Central memory CD8-positive, alpha-beta T cell (primary cell): ENCODE measurements at regions not wholly inside any gene's neighbourhood (a gene's known extent, or its start where the extent isn't known, plus 50 kb on each side); places are given as distances from the start of the nearest gene placed in this dataset.

Experiments used
- ATAC-seq: fragments of 150-1000 bp; cut with Tn5 transposase; replicated peaks from 2 replicates; pipeline ENCODE4 v1.10.0; 2022; ENCODE audit warnings: mild to moderate bottlenecking, moderate FRiP score, moderate number of reproducible peaks; ENCODE audit not compliant: poor library complexity, severe bottlenecking; ENCODE audit errors: extremely low read depth
- DNase-seq, 2 donors: peaks; one replicate each; pipeline ENCODE4 v3.0.0; 2021; ENCODE audit warnings: low spot score in 2 of 2
- H3K27ac Mint-ChIP-seq: one replicate; pipeline ENCODE4 v1.8.0; 2022; ENCODE audit warnings: low read depth, mild to moderate bottlenecking, moderate library complexity, mixed read lengths
- H3K27me3 Mint-ChIP-seq: one replicate; pipeline ENCODE4 v1.8.0; 2022; ENCODE audit warnings: mixed read lengths
- H3K36me3 Mint-ChIP-seq: one replicate; pipeline ENCODE4 v1.8.0; 2022; ENCODE audit warnings: mild to moderate bottlenecking, moderate library complexity, mixed read lengths; ENCODE audit not compliant: insufficient read depth
- H3K4me1 Mint-ChIP-seq: one replicate; pipeline ENCODE4 v1.8.0; 2022; ENCODE audit warnings: mixed read lengths
- H3K4me3 Mint-ChIP-seq: one replicate; pipeline ENCODE4 v1.8.0; 2022; ENCODE audit warnings: mild to moderate bottlenecking, moderate library complexity, mixed read lengths
- H3K9me3 Mint-ChIP-seq: one replicate; pipeline ENCODE4 v1.8.0; 2022; ENCODE audit warnings: mixed read lengths

GRCh38 chr15:97597801-97598200, 362.7 kb upstream of the ARRDC4 start:
- H3K4me1 Mint-ChIP-seq: no peaks in the 10 kb centered on the region
- no peak overlapping the region for H3K4me3 Mint-ChIP-seq
- H3K27me3 Mint-ChIP-seq: no peaks in the 10 kb centered on the region
- H3K36me3 Mint-ChIP-seq: no peaks in the 10 kb centered on the region
- H3K27ac Mint-ChIP-seq: no peak overlapping the region
- peaks cover 19% of the 10 kb centered on the region for H3K9me3 Mint-ChIP-seq
- no peak for ATAC-seq
- DNase-seq: no peak

- ATAC-seq (no peak), DNase-seq (no peak)
- H3K27me3 Mint-ChIP-seq: no peaks in the 10 kb centered on the region
- no peak overlapping the region for H3K4me3 Mint-ChIP-seq
- no peaks in the 10 kb centered on the region for H3K4me1 Mint-ChIP-seq
- H3K27ac Mint-ChIP-seq: no peak overlapping the region
- no peaks in the 10 kb centered on the region for H3K36me3 Mint-ChIP-seq
- H3K9me3 Mint-ChIP-seq: peaks cover 19% of the 10 kb centered on the region
Measured at GRCh38 chr15:97598353-97598798, 362.1 kb upstream of the ARRDC4 start.

GRCh38 chr15:97600190-97600589, 360.3 kb upstream of the ARRDC4 start:
- H3K27me3 Mint-ChIP-seq: no peaks in the 10 kb centered on the region
- H3K9me3 Mint-ChIP-seq: peaks cover 19% of the 10 kb centered on the region
- no peak for DNase-seq
- H3K36me3 Mint-ChIP-seq: no peaks in the 10 kb centered on the region
- no peak overlapping the region for H3K4me3 Mint-ChIP-seq
- no peaks in the 10 kb centered on the region for H3K4me1 Mint-ChIP-seq
- H3K27ac Mint-ChIP-seq: no peak overlapping the region
- no peak for ATAC-seq

GRCh38 chr15:97604677-97605076, 355.8 kb upstream of the ARRDC4 start:
- no peak overlapping the region for H3K4me3 Mint-ChIP-seq
- DNase-seq: no peak
- H3K9me3 Mint-ChIP-seq: peaks cover 5% of the 10 kb centered on the region
- ATAC-seq: no peak
- H3K36me3 Mint-ChIP-seq: no peaks in the 10 kb centered on the region
- H3K27me3 Mint-ChIP-seq: no peaks in the 10 kb centered on the region
- no peaks in the 10 kb centered on the region for H3K4me1 Mint-ChIP-seq
- no peak overlapping the region for H3K27ac Mint-ChIP-seq

- Mint-ChIP-seq H3K4me3 (no peak overlapping the region), H3K27ac (no peak overlapping the region), H3K36me3 (no peaks in the 10 kb centered on the region)
Measured at GRCh38 chr15:97615114-97615513, 345.4 kb upstream of the ARRDC4 start.

GRCh38 chr15:97623091-97623661, 337.3 kb upstream of the ARRDC4 start:
- no peak for ATAC-seq
- H3K27ac Mint-ChIP-seq: no peak overlapping the region
- H3K27me3 Mint-ChIP-seq: no peaks in the 10 kb centered on the region
- DNase-seq: no peak
- no peak overlapping the region for H3K4me3 Mint-ChIP-seq
- no peaks in the 10 kb centered on the region for H3K4me1 Mint-ChIP-seq
- peaks cover 19% of the 10 kb centered on the region for H3K9me3 Mint-ChIP-seq
- no peaks in the 10 kb centered on the region for H3K36me3 Mint-ChIP-seq

More at GRCh38 chr15:97615114-97615513, 345.4 kb upstream of the ARRDC4 start:
- Mint-ChIP-seq H3K9me3 (peaks cover 28% of the 10 kb centered on the region), H3K27me3 (no peaks in the 10 kb centered on the region), H3K4me1 (no peaks in the 10 kb centered on the region)
- no peak for DNase-seq
- ATAC-seq: no peak

GRCh38 chr15:97627634-97628033, 332.9 kb upstream of the ARRDC4 start:
- Mint-ChIP-seq H3K4me3 (no peak overlapping the region), H3K27me3 (no peaks in the 10 kb centered on the region), H3K27ac (no peak overlapping the region), H3K9me3 (peaks cover 30% of the 10 kb centered on the region), H3K4me1 (no peaks in the 10 kb centered on the region), H3K36me3 (no peaks in the 10 kb centered on the region)
- DNase-seq (no peak), ATAC-seq (no peak)

GRCh38 chr15:97645758-97646157, 314.7 kb upstream of the ARRDC4 start:
- Mint-ChIP-seq H3K4me1 (no peaks in the 10 kb centered on the region), H3K27ac (no peak overlapping the region), H3K4me3 (no peak overlapping the region), H3K9me3 (no peaks in the 10 kb centered on the region), H3K36me3 (no peaks in the 10 kb centered on the region), H3K27me3 (no peaks in the 10 kb centered on the region)
- DNase-seq: no peak
- no peak for ATAC-seq

- Mint-ChIP-seq H3K27me3 (peaks cover 13% of the 10 kb centered on the region), H3K27ac (no peak overlapping the region), H3K36me3 (no peaks in the 10 kb centered on the region), H3K9me3 (no peaks in the 10 kb centered on the region), H3K4me3 (no peak overlapping the region), H3K4me1 (no peaks in the 10 kb centered on the region)
- DNase-seq (no peak), ATAC-seq (no peak)
Measured at GRCh38 chr15:97648728-97649127, 311.8 kb upstream of the ARRDC4 start.

GRCh38 chr15:97652041-97652440, 308.5 kb upstream of the ARRDC4 start:
- ATAC-seq: no peak
- no peak overlapping the region for H3K4me3 Mint-ChIP-seq
- H3K4me1 Mint-ChIP-seq: peaks cover 5% of the 10 kb centered on the region
- no peak overlapping the region for H3K27ac Mint-ChIP-seq
- H3K36me3 Mint-ChIP-seq: no peaks in the 10 kb centered on the region
- H3K9me3 Mint-ChIP-seq: peaks cover 6% of the 10 kb centered on the region
- no peak for DNase-seq
- H3K27me3 Mint-ChIP-seq: peaks cover 13% of the 10 kb centered on the region

GRCh38 chr15:97652700-97653167, 307.8 kb upstream of the ARRDC4 start:
- H3K27me3 Mint-ChIP-seq: peaks cover 13% of the 10 kb centered on the region
- DNase-seq (no peak), ATAC-seq (no peak)
- H3K36me3 Mint-ChIP-seq: no peaks in the 10 kb centered on the region
- H3K27ac Mint-ChIP-seq: no peak overlapping the region
- peaks cover 5% of the 10 kb centered on the region for H3K4me1 Mint-ChIP-seq
- H3K9me3 Mint-ChIP-seq: peaks cover 6% of the 10 kb centered on the region
- H3K4me3 Mint-ChIP-seq: no peak overlapping the region

- no peak for DNase-seq
- Mint-ChIP-seq H3K36me3 (no peaks in the 10 kb centered on the region), H3K4me3 (no peak overlapping the region), H3K27me3 (peaks cover 13% of the 10 kb centered on the region), H3K27ac (no peak overlapping the region), H3K9me3 (peaks cover 6% of the 10 kb centered on the region), H3K4me1 (peaks cover 5% of the 10 kb centered on the region)
- ATAC-seq: no peak
Measured at GRCh38 chr15:97653896-97654295, 306.6 kb upstream of the ARRDC4 start.

GRCh38 chr15:97654481-97655076, 305.9 kb upstream of the ARRDC4 start:
- DNase-seq (no peak), ATAC-seq (no peak)
- H3K9me3 Mint-ChIP-seq: peaks cover 6% of the 10 kb centered on the region
- H3K27me3 Mint-ChIP-seq: peaks cover 13% of the 10 kb centered on the region
- no peaks in the 10 kb centered on the region for H3K36me3 Mint-ChIP-seq
- H3K4me3 Mint-ChIP-seq: no peak overlapping the region
- no peak overlapping the region for H3K27ac Mint-ChIP-seq
- H3K4me1 Mint-ChIP-seq: peaks cover 5% of the 10 kb centered on the region
